NCI-H146 (cell line): ENCODE measurements at regions not wholly inside any gene's neighbourhood (a gene's known extent, or its start where the extent isn't known, plus 50 kb on each side); places are given as distances from the start of the nearest gene placed in this dataset.

Experiments
- DNase-seq: peaks from one replicate; lab custom pipeline; 2025; lab: John Stamatoyannopoulos, UW

DNA sequence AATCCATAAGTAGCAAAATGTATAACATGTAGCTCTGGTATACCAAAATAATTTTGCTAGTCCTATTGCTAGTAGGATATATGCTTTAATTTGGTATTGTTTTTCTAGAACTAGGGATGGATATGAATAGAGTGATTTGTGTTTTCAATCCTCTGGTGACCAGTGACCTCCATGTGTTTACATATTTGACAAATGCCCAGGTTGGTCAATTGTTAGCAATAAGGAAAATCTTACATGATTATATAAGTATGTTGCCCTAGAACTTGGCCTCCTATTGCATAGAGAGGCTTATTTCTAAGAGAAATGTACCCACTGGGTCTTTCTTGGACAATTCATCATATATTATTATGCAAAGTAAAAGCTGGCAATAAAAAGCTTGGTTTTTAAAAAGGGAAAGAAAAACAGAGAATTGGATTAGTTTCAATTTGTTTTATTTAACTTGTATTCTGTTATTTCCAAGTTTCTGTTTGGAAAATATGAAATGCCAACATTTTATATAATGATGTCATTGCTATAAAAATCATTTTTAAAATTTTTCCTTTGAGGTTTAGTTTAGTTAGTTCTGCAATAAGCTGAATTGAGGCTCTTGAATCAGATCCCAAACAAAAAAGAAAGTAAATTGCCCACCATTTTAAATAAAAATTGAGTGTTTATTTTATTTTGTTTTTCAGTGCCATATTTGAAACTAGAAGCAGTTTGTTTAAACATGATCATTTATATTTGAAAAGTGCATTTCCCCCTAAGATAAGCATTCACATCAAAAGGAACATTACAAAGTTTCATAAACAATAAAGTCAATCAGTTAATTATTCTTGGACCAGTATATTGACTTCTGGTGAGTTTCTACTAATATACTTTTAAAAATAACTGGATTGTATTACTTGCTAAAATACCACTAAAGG lies 210.9 kb downstream of the ZC3H11B start:
- DNase-seq, result no peak

DNA sequence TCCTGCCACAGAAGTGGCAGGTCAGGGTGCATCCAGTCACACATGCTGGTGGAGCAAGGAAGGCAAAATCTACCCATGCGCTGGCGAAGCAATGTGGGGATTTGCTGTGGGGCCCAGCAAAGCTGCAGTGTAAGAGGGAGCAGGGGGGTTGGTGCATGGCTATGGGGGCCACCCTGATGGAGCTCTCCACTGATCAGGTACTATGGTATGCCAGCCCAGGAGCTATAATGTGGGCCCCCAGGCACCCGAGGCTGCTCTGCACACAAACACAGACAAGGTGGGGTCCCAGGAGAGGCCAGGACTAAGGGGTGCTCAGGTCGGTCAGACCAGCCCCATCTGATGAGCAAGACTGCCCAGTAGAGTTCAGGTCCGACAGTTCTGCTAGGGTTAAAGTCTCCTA lies 213.5 kb downstream of the ZC3H11B start:
- no peak for DNase-seq

DNA sequence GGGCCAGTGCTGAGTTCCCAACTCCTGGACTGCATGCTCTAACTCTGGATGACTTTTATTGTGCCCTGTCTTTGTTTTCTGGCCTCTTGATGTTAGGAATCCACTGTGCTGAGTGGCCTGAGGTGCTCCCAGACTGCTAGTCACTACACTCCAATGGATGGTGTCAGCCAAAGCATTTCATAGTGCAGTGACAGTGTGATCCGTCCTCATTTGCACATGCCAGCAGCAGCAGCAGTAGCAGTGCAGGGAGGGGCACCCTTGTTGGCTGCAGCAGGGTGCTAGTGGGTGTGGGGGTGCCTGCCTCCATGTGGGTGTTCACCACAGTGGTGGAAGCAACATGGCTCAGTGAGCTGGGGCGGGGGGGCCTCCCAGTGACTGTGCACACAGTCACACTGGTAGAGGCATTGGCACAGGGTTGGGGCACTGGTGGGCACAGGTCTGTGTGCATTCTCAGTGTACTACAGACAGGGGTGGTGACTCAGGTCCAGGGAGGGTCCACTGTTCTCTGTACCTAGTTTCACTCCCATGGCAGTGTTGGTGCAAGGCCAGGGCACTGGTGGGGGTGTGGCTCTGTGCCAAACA lies 214.0 kb downstream of the ZC3H11B start:
- no peak for DNase-seq

DNA sequence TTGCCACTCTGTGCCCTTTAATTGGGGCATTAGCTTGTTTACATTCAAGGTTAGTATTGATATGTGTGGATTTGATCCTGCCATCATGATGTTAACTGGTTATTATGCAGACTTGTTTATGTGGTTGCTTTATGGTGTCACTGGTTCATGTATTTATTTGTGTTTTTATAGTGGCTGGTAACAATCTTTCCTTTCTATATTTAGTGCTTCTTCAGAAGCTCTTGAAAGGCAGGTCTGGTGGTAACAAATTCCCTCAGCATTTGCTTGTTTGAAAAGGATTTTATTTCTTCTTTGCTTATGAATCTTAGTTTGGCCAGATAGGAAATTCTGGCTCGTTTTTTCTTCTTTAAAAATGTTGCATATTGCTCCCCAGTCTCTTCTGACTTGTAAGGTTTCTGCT lies 215.4 kb downstream of the ZC3H11B start:
- no peak for DNase-seq

DNA sequence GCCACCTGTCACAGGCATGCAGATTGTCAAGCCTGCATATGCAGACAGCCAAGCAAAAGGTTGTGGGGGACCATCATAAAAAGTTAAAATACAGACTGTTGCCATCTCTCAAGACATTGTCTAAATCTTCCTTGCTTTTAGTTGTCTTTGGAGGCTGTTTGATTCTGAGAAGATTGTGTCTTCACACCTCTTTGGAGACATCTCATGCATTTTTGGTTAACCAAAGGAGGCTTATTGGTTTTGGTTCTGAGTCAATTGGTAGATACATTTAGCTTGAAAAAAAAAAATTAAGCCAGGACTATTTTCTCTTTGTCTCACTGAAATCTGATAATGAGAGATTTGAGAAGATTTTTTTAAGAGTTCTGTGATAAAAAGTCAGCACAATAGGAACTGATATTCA lies 217.6 kb downstream of the LYPLAL1 start:
- DNase-seq, result no peak

DNA sequence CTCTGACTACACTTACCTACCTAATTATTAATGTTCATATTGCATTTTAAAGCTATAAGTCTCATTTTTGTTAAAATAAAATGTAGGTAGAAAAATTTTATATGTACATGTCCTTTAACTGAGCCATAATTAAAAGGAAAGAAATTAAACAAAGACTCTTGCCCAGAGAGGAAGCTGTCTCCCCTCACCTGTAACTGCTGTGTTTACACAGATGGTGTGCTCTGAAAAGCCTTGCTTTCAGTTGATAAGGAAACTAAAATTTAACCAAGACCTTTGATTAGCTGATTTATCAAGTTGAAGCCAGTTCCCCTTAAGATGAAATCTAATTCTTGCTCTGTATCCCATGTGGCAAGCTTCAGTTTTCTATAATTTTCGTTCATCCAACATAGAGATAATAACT lies 213.5 kb downstream of the LYPLAL1 start:
- DNase-seq, result peak; percentile 91

DNA sequence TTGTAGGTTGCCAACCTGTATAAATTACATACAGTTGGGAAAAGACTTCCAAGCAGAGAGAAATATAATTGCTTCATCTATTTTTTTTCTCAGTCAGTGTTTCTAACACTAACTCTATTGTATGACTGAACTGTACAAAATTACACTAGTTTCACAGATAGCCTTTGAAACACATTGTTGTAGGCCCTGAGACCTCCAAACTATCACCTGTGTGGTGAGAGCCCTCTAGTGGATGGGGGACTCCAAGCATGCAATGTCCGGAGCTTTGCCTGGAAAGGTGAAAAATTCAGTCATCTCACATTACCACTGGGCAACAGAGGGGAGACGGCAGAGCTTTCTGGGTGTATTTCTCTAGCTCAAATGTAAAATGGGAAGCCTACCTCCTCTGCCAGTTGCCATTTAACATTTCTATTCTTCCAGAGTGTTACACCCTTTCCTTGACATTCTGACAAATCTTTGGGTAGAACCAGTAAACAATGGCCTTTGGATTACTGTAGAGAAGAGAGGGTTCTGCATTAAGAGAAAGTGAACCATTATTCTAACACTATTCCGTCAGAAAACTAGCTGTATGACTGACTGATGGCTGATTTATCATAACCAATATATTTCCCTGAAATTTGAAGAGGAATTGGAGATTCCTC lies 212.2 kb downstream of the LYPLAL1 start:
- DNase-seq, result peak; percentile 88

DNA sequence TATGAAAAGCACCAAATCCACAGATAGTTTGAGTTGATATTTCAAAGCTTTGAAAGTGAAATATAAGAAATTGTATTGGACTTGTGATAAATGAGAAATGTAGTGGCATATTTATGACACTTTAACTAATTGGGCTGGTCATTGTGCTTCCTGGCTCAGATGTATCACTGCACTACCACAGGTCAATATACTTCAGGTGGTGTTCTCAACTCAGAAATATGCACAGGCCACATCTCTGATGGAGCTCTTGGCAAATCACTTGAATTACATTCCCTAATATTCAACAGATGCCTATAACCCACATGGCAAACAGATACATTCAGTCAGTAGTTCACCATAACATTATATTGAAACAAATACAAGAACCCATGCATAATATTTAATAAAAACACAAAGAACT lies 209.6 kb downstream of the LYPLAL1 start:
- no peak for DNase-seq

DNA sequence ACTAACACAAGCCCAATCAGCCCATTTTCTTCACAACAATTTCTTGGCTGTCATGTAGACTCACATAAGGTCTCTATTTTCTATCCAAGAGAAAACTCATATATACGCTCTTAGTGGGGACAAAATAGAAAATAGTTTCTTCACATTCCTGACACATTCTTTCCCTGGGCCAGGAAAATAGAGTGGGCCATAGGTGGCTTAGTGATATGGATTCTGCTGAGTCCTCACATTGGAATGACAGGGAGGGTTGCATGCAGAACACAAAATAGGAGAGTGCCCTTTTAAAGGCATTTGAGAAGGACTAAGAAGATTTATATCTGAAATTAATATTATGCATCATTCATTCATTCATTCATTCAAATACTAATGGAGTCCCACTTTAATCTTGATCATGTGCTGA lies 207.7 kb downstream of the LYPLAL1 start:
- DNase-seq, result no peak

DNA sequence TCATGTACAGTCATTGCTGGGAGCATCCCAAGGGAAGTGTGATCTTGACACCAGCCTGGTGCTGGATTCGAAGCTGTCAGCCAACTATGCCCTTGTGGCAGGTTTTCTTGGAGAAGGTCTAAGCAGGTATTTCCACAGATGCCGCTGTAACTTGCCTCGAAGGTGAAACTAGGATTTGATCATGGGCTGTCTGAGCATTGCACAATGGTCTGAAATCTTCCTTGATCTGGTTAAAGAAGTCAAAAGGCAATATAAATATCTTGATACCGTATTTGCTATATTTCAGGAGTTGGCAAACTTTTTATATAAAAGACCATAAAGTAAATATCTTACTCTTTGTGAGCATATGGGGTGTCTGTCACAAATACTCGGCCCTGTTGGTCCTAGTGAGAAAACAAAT lies 206.8 kb downstream of the LYPLAL1 start:
- no peak for DNase-seq

DNA sequence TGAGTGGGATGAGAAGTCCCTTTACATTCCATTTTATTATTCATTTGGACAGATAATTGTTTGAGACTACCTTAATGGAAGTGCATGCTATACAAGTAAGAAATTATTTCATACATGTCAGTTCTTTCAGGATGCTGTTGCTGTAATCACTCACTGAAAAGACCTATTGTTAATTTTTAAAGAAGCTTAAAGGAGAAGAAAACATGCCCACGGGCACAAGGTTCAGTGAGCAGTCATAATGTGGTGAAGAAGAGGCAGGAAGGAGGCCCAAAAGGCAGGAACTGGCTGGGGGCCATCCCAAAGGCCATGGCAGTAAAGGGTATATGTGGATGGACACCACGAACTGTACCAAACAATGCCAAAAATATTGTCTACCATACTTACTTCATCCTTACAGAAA lies 206.0 kb downstream of the LYPLAL1 start:
- no peak for DNase-seq

DNA sequence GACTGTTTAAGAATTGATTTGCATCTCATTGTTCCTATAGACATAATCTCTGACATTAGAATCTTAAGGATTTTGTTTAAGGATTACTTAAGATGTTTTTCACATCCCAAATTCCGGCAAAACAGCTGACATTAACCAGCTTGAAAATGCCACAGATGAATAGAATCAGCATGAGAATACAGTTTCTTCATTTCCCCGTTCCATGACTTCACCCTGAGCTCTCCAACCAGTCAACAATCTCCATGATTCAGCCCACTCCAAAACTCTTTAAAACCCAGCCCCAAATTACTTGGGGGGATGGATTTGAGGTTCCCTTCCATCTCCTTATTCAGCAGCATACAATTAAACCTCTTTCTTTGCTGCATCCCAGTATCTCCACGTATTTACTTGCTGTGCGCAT lies 201.0 kb downstream of the LYPLAL1 start:
- no peak for DNase-seq

DNA sequence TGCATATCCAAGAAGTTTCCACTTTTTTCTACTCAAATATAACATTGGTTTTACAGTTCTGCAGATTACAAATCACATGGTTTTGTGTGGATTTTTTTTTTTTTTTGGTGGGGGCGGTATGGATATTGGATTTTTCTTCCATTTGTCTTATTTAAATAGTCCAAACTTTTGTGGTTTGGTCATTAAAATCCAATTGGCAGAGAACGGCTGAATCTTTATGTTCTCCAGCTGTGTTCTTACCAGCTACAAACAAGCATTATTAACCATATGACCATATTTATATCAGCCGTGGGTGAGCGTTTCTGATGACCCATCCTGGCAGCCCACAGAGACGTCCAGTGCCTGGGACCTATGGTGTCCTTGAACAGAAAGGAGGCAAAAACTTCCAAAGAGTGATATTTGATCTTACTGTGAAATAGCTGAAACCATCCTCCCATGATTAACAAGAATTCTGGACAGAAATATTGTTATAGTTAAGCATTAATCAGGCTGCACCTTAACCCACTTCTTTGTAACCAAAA lies 200.4 kb downstream of the LYPLAL1 start:
- DNase-seq, result no peak

DNA sequence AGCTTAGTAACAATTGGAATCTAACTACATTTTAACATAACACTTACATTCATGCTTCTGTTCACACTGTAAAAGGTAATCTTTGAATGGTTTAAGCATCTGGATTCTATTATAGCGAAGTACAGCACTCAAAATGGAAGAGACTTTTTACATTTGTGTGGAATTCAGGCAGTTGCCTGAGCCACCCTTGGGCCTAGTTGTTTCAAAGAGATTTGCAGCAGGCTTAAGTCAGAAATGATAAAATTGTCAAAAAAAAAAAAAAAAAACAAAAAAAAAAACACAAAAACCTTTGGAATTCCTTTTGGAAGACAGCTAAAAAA lies 199.9 kb downstream of the LYPLAL1 start:
- no peak for DNase-seq

DNA sequence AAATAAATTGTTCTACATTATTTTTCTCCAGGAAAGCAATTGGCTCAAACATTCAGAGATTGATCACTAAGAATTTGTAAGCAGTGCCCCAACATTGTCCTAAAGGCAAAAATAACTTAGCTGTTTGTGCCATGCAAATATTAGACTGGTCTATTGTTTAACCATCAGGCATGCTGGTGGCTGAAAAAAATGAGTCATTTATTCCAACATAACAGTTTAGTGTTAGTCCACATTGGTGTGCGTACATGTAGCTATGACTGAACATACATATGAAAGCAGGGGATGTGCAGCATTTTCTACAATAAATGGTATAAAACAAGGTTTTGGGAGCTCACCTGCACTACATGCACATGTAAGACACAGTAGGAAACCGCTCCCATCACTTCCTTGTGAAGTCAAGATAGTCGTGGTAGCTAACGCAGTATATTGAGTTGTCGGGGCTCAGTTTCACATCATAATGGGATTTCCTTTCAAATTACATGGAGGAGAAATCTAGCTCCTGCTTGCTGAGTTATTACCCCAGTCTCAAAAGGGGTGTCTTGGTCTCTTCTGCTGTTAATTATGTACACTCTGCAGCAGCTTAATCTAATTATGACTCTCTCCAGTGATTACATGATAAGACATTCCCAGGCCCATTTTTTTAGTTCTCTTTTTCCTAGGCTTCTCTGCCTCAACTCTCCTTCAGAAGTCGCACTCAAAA lies 199.4 kb downstream of the LYPLAL1 start:
- DNase-seq, result no peak

DNA sequence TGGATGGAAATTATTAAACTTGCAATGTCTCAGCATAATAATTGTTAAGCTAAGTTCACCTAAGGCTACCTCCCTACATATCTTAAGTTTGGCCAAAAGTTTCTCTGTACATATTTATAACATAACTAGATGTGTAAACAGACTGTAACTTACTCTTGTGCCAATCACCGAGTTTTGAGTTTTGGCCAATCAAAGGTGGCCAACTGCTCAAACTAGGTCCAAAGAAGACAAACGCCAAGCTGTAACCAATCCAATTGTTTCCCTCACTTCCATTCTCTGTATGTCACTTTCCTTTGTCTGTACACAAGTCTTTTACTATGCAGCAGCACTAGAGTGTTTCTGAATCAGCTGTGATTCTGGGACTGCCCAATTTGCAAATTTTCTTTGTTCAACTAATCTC lies 197.8 kb downstream of the LYPLAL1 start:
- no peak for DNase-seq

DNA sequence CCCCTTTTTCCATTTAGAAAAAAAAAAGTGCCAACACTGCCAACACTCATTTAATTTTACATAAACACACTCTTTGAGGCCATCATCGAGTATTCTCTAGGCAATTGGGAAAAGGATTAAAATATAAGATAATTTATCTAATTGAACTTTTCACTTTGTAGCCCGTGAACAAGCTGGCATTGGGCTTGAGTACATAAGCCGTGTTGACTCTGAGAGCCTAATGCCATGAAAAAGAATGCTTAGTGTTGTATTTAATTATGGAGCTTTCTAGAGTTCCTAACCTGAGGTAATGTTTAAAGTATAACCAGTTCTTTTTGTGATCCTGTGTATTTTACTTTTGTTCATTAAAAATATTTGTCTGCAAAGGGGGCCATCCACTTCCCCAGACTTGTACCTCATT lies 193.8 kb downstream of the LYPLAL1 start:
- no peak for DNase-seq

DNA sequence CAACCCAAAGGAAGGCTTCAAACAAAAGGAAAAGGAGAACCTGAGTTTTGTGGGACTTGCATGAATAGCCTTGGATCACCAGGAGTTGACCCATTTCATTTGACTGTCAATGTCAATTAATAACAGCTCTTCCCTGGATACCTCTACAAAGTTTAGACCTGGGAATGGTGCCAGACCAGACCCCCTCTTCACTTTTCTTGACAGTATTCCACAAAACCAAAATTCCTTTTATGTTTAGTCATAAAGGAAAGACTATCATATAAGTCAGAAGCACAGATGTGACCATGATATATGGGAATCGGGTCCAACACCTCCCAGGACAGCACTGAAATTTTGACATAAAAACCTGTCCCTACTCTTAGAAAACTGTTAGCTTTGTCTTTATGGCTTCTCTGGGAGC lies 191.8 kb downstream of the LYPLAL1 start:
- DNase-seq, result no peak

DNA sequence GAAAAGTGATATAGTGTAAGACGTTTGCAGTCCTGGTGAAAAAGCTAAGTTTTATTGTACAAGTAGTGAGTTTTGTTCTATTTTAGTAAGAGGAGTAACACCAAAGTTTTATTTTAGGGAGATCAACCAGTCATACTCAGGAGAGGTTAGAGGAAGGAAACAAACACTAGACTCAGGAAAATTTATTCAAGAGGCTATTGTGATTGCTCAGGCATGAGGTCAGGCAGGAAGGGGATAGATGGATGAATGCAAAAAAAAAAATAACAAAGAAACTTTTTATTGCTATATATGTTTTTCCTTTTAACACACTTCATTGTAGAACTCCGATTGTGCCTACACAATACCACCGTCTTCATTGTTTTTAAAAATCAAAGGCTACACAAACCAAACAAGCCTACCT lies 189.0 kb downstream of the LYPLAL1 start:
- DNase-seq, result no peak

DNA sequence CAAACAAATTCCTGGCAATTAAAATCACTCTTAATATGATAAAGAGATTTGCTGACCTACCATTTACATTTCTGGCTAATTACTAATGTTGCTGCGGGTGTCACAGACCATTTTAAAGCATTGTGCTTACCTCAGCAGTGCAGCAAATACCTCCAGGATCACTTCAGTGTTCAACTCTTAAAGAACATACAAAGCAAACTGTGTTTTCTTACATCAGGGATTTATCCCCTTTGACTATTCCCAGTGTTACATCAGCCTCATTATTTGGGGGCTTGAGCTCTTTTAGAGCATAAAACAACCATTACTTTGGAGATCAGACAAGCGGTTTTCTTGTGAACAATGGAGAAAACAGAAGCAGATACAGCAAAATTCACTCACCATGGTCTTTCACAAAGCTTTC lies 185.4 kb downstream of the LYPLAL1 start:
- DNase-seq, result no peak

DNA sequence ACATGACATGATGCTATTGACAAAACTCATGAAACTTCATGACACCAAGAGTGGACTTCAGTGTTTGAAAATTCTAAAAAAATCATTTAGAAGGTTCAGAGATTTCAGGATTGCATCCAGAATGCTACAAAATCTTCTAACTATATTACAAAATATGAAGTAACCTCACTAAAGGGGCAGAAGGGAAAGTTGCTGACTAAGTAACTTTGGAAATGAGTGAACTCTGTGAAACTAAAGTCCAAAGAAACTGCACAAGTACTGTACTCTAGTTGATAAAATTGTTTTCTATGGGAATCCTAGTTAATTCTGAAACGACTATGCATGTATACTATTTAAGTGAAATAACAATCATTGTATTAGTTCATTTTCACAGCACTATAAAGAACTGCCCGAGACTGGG lies 184.4 kb downstream of the LYPLAL1 start:
- no peak for DNase-seq

DNA sequence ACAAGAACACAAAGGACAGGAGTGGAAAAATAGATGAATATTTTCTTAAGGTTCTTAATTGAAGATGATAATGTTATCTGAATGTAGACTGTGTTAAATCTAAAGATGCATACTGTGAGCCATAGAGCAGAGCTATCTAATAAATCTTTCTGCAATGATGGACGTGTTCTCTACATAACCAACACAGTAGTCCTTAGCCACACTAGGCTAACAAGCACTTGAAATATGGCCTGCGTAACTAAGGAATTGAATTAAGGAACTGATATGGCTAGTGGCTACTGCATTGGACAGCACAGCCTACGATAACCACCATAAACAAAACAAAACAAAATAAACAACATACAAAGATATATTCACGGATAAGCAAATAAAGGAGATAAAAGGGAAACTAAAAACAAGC lies 181.3 kb downstream of the LYPLAL1 start:
- DNase-seq, result no peak
